ENCODE measurements at regions not wholly inside any gene's neighbourhood (a gene's known extent, or its start where the extent isn't known, plus 50 kb on each side); places are given as distances from the start of the nearest gene placed in this dataset.

DNA sequence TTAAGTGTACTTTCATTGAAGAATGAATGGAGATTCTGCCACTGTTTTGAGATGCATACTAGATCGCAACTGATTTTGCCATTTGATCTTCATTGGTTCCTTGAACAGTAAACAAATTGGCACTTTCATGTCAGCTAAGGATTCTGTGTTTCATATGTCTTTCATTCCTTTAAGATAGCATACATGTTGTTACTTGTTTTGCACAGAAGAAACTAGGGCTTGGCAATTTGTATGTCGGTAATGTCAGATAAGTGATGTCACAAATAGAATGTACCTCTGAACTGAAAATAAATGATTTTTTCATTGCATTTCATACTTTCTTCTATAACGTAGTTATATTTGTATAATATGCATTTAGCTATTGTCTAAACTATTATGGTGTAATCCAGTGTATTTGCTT lies 73.2 kb upstream of the TENM3 start:
- Histone ChIP-seq H3K14ac (ENCODE audit: low read length in 2 of 2) (no peak overlapping the region), H2BK5ac (ENCODE audit: low read depth, low read length, poor library complexity, severe bottlenecking) (no peak overlapping the region), H3K36me3 (ENCODE audit: control insufficient read depth in 1 of 2, insufficient read depth in 2 of 2, low read depth in 1 of 2, low read length in 2 of 2) (no peaks in the 10 kb centered on the region), H3K27ac (ENCODE audit: low read length, poor library complexity, severe bottlenecking) (no peak overlapping the region), H2BK12ac (ENCODE audit: low read length in 2 of 2) (no peak overlapping the region), H2BK15ac (ENCODE audit: low read depth, poor library complexity, severe bottlenecking) (no peak overlapping the region), H3K4me2 (ENCODE audit: low read length, poor library complexity, severe bottlenecking) (no peak overlapping the region), H3K23ac (ENCODE audit: low read length in 2 of 2) (no peak overlapping the region), H3K9me3 (ENCODE audit: control insufficient read depth, low read length) (no peaks in the 10 kb centered on the region), H3K79me1 (replicated peaks; ENCODE audit: low read length, poor library complexity, severe bottlenecking) (peaks cover 18% of the 10 kb centered on the region), H2AK5ac (ENCODE audit: low read length, severe bottlenecking) (no peak overlapping the region), H3K4ac (ENCODE audit: low read depth in 1 of 2, low read length in 2 of 2) (no peak overlapping the region), H4K8ac (ENCODE audit: low read length) (no peak overlapping the region), H3K4me3 (ENCODE audit: insufficient read depth in 1 of 2, low read depth in 1 of 2, low read length in 2 of 2) (no peak overlapping the region), H3K27me3 (ENCODE audit: control insufficient read depth in 1 of 2, insufficient read depth in 1 of 2, low read length in 2 of 2) (no peaks in the 10 kb centered on the region), H3K18ac (ENCODE audit: low read depth in 1 of 2, low read length in 2 of 2) (no peak overlapping the region), H4K91ac (ENCODE audit: low read length) (no peak overlapping the region), H2BK120ac (ENCODE audit: low read depth, low read length) (no peak overlapping the region), H3K9ac (ENCODE audit: low read length) (no peak overlapping the region), H3K4me1 (ENCODE audit: control insufficient read depth, insufficient read depth, low read depth, low read length) (no peaks in the 10 kb centered on the region), H2AFZ (ENCODE audit: low read depth, low read length) (no peak overlapping the region)
- DNase-seq: no peak
- 90% methylated on average over 1 of the region's 3 CpGs for WGBS

DNA sequence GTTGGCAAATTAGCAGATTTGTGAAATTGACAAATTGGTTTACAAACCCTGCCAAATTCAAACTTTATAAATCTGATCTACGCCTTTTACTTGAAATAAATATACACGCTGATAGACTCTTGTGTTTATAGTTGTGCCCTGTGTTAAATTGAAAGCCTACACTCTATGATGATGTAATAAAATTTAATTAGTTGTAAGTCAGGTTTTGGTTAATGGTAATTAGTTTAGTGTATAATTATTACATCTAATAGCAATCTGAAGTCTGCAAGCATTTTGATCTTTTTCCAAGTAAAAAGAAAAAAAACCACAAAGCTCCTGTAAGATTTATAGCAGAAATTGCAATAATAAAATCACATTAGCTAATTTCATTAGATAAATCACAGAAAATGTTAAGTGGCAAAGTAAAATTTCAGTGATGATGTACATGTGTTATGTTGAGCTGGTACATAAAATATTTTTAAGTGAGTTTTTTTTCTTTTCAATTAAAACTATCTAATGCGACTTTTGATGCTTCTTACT lies 72.7 kb upstream of the TENM3 start:
- H3K18ac ChIP-seq (ENCODE audit: low read depth in 1 of 2, low read length in 2 of 2): no peak overlapping the region
- no peak overlapping the region for H4K8ac ChIP-seq (ENCODE audit: low read length)
- H2AK5ac ChIP-seq (ENCODE audit: low read length, severe bottlenecking): no peak overlapping the region
- WGBS: no CpG with 5 or more reads among the region's 3 CpGs
- H2BK15ac ChIP-seq (ENCODE audit: low read depth, poor library complexity, severe bottlenecking): no peak overlapping the region
- H3K79me1 ChIP-seq (replicated peaks; ENCODE audit: low read length, poor library complexity, severe bottlenecking): peaks cover 17% of the 10 kb centered on the region
- no peak for DNase-seq
- no peak overlapping the region for H3K4me3 ChIP-seq (ENCODE audit: insufficient read depth in 1 of 2, low read depth in 1 of 2, low read length in 2 of 2)
- H3K27me3 ChIP-seq (ENCODE audit: control insufficient read depth in 1 of 2, insufficient read depth in 1 of 2, low read length in 2 of 2): no peaks in the 10 kb centered on the region
- no peak overlapping the region for H2AFZ ChIP-seq (ENCODE audit: low read depth, low read length)
- H2BK12ac ChIP-seq (ENCODE audit: low read length in 2 of 2): no peak overlapping the region
- no peaks in the 10 kb centered on the region for H3K9me3 ChIP-seq (ENCODE audit: control insufficient read depth, low read length)
- no peak overlapping the region for H3K4me2 ChIP-seq (ENCODE audit: low read length, poor library complexity, severe bottlenecking)
- H3K4me1 ChIP-seq (ENCODE audit: control insufficient read depth, insufficient read depth, low read depth, low read length): peaks cover 2% of the 10 kb centered on the region
- no peak overlapping the region for H3K27ac ChIP-seq (ENCODE audit: low read length, poor library complexity, severe bottlenecking)
- no peak overlapping the region for H4K91ac ChIP-seq (ENCODE audit: low read length)
- H3K36me3 ChIP-seq (ENCODE audit: control insufficient read depth in 1 of 2, insufficient read depth in 2 of 2, low read depth in 1 of 2, low read length in 2 of 2): no peaks in the 10 kb centered on the region
- H3K23ac ChIP-seq (ENCODE audit: low read length in 2 of 2): no peak overlapping the region
- no peak overlapping the region for H3K9ac ChIP-seq (ENCODE audit: low read length)
- no peak overlapping the region for H3K4ac ChIP-seq (ENCODE audit: low read depth in 1 of 2, low read length in 2 of 2)
- no peak overlapping the region for H2BK5ac ChIP-seq (ENCODE audit: low read depth, low read length, poor library complexity, severe bottlenecking)
- H2BK120ac ChIP-seq (ENCODE audit: low read depth, low read length): no peak overlapping the region
- H3K14ac ChIP-seq (ENCODE audit: low read length in 2 of 2): no peak overlapping the region

- H3K4me3 ChIP-seq (ENCODE audit: insufficient read depth in 1 of 2, low read depth in 1 of 2, low read length in 2 of 2): no peak overlapping the region
- H2AK5ac ChIP-seq (ENCODE audit: low read length, severe bottlenecking): no peak overlapping the region
- H4K8ac ChIP-seq (ENCODE audit: low read length): no peak overlapping the region
- H2BK5ac ChIP-seq (ENCODE audit: low read depth, low read length, poor library complexity, severe bottlenecking): no peak overlapping the region
- H3K4ac ChIP-seq (ENCODE audit: low read depth in 1 of 2, low read length in 2 of 2): no peak overlapping the region
- H4K91ac ChIP-seq (ENCODE audit: low read length): no peak overlapping the region
- H2BK15ac ChIP-seq (ENCODE audit: low read depth, poor library complexity, severe bottlenecking): no peak overlapping the region
- no peak overlapping the region for H3K18ac ChIP-seq (ENCODE audit: low read depth in 1 of 2, low read length in 2 of 2)
- peak overlapping the region; percentile 90 for H3K27ac ChIP-seq (ENCODE audit: low read length, poor library complexity, severe bottlenecking)
- no peak overlapping the region for H3K14ac ChIP-seq (ENCODE audit: low read length in 2 of 2)
- DNase-seq: no peak
- peaks cover 5% of the 10 kb centered on the region for H3K79me1 ChIP-seq (replicated peaks; ENCODE audit: low read length, poor library complexity, severe bottlenecking)
- no peaks in the 10 kb centered on the region for H3K9me3 ChIP-seq (ENCODE audit: control insufficient read depth, low read length)
- no peak overlapping the region for H2BK120ac ChIP-seq (ENCODE audit: low read depth, low read length)
- H2BK12ac ChIP-seq (ENCODE audit: low read length in 2 of 2): no peak overlapping the region
- peaks cover 10% of the 10 kb centered on the region for H3K4me1 ChIP-seq (ENCODE audit: control insufficient read depth, insufficient read depth, low read depth, low read length)
- H2AFZ ChIP-seq (ENCODE audit: low read depth, low read length): no peak overlapping the region
- H3K23ac ChIP-seq (ENCODE audit: low read length in 2 of 2): no peak overlapping the region
- H3K36me3 ChIP-seq (ENCODE audit: control insufficient read depth in 1 of 2, insufficient read depth in 2 of 2, low read depth in 1 of 2, low read length in 2 of 2): no peaks in the 10 kb centered on the region
- no peak overlapping the region for H3K4me2 ChIP-seq (ENCODE audit: low read length, poor library complexity, severe bottlenecking)
- H3K9ac ChIP-seq (ENCODE audit: low read length): no peak overlapping the region
- no peaks in the 10 kb centered on the region for H3K27me3 ChIP-seq (ENCODE audit: control insufficient read depth in 1 of 2, insufficient read depth in 1 of 2, low read length in 2 of 2)
- WGBS: no CpG with 5 or more reads among the region's 1 CpG
These were observed 68.2 kb upstream of the TENM3 start for GRCh38 chr4:182174979-182175378.

GRCh38 chr4:182175788-182176519 lies 67.2 kb upstream of the TENM3 start:
- Histone ChIP-seq H4K91ac (ENCODE audit: low read length) (no peak overlapping the region), H3K9me3 (ENCODE audit: control insufficient read depth, low read length) (no peaks in the 10 kb centered on the region)

More at GRCh38 chr4:182175788-182176519, 67.2 kb upstream of the TENM3 start:
- peak overlapping the region; percentile 93 for H3K27ac ChIP-seq (ENCODE audit: low read length, poor library complexity, severe bottlenecking)
- H3K4ac ChIP-seq (ENCODE audit: low read depth in 1 of 2, low read length in 2 of 2): no peak overlapping the region
- H3K36me3 ChIP-seq (ENCODE audit: control insufficient read depth in 1 of 2, insufficient read depth in 2 of 2, low read depth in 1 of 2, low read length in 2 of 2): no peaks in the 10 kb centered on the region
- no peak for DNase-seq
- no peak overlapping the region for H3K9ac ChIP-seq (ENCODE audit: low read length)
- H3K4me1 ChIP-seq (ENCODE audit: control insufficient read depth, insufficient read depth, low read depth, low read length): peaks cover 10% of the 10 kb centered on the region
- no peak overlapping the region for H3K4me3 ChIP-seq (ENCODE audit: insufficient read depth in 1 of 2, low read depth in 1 of 2, low read length in 2 of 2)
- H2BK5ac ChIP-seq (ENCODE audit: low read depth, low read length, poor library complexity, severe bottlenecking): no peak overlapping the region
- WGBS: 87% methylated on average over 17 of the region's 19 CpGs
- H3K14ac ChIP-seq (ENCODE audit: low read length in 2 of 2): no peak overlapping the region
- H3K27me3 ChIP-seq (ENCODE audit: control insufficient read depth in 1 of 2, insufficient read depth in 1 of 2, low read length in 2 of 2): no peaks in the 10 kb centered on the region
- peak overlapping the region; percentile 42 for H3K4me2 ChIP-seq (ENCODE audit: low read length, poor library complexity, severe bottlenecking)
- no peak overlapping the region for H2AFZ ChIP-seq (ENCODE audit: low read depth, low read length)
- no peak overlapping the region for H3K18ac ChIP-seq (ENCODE audit: low read depth in 1 of 2, low read length in 2 of 2)
- H4K8ac ChIP-seq (ENCODE audit: low read length): no peak overlapping the region
- no peak overlapping the region for H2BK15ac ChIP-seq (ENCODE audit: low read depth, poor library complexity, severe bottlenecking)
- H3K79me1 ChIP-seq (replicated peaks; ENCODE audit: low read length, poor library complexity, severe bottlenecking): peaks cover 5% of the 10 kb centered on the region
- H3K23ac ChIP-seq (ENCODE audit: low read length in 2 of 2): no peak overlapping the region
- no peak overlapping the region for H2BK120ac ChIP-seq (ENCODE audit: low read depth, low read length)
- H2AK5ac ChIP-seq (ENCODE audit: low read length, severe bottlenecking): no peak overlapping the region
- no peak overlapping the region for H2BK12ac ChIP-seq (ENCODE audit: low read length in 2 of 2)

All from mesenchymal stem cell (in vitro differentiated cells and primary cell).